ENCODE measurements at regions not wholly inside any gene's neighbourhood (a gene's known extent, or its start where the extent isn't known, plus 50 kb on each side); places are given as distances from the start of the nearest gene placed in this dataset.

DNA sequence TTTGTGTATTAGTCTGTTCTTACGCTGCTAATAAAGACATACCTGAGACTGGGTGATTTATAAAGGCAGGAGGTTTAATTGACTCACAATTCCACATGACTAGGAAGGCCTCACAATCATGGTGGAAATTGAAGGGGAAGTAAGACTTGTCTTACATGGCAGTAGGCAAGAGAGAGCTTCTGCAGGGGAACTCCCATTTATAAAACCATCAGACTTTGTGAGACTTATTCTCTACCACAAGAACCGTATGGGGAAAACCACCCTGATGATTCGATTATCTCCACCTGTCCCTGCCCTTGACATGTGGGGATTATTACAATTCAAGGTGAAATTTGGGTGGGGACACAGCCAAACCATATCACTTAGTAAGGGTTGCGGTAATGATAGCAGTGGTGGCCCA, 833.1 kb downstream of the FLRT2 start:
- Histone ChIP-seq H3K4me3 (no peak overlapping the region), H3K36me3 (no peaks in the 10 kb centered on the region), H3K27ac (no peak overlapping the region), H3K4me1 (no peaks in the 10 kb centered on the region), H3K27me3 (no peaks in the 10 kb centered on the region), H3K9me3 (no peaks in the 10 kb centered on the region)
- intact Hi-C loops (cut with DNase I; ENCODE audit: low total_unique reads), result no loop called here
- no peak for TF ChIP-seq CTCF (IDR thresholded peaks at IDR 0.05)
- DNase-seq, result no peak

GRCh38 chr14:86357876-86358275, 827.9 kb downstream of the FLRT2 start:
- H3K4me3 ChIP-seq, result no peak overlapping the region
- TF ChIP-seq CTCF (IDR thresholded peaks at IDR 0.05), result no peak
- H3K36me3 ChIP-seq, result no peaks in the 10 kb centered on the region
- no peaks in the 10 kb centered on the region for H3K9me3 ChIP-seq
- no peak for DNase-seq
- intact Hi-C loops (cut with DNase I; ENCODE audit: low total_unique reads), result no loop called here
- no peaks in the 10 kb centered on the region for H3K4me1 ChIP-seq
- H3K27ac ChIP-seq, result no peak overlapping the region
- H3K27me3 ChIP-seq, result no peaks in the 10 kb centered on the region

- DNase-seq, result no peak
- Histone ChIP-seq H3K27me3 (no peaks in the 10 kb centered on the region), H3K9me3 (no peaks in the 10 kb centered on the region), H3K27ac (no peak overlapping the region), H3K36me3 (no peaks in the 10 kb centered on the region), H3K4me3 (no peak overlapping the region), H3K4me1 (no peaks in the 10 kb centered on the region)
- intact Hi-C loops (cut with DNase I; ENCODE audit: low total_unique reads), result no loop called here
- no peak for TF ChIP-seq CTCF (IDR thresholded peaks at IDR 0.05)
Observed at GRCh38 chr14:86357119-86357518, 827.2 kb downstream of the FLRT2 start.

- Histone ChIP-seq H3K4me1 (no peaks in the 10 kb centered on the region), H3K4me3 (no peak overlapping the region), H3K9me3 (no peaks in the 10 kb centered on the region), H3K27me3 (no peaks in the 10 kb centered on the region), H3K27ac (no peak overlapping the region), H3K36me3 (no peaks in the 10 kb centered on the region)
- DNase-seq, result no peak
- intact Hi-C loops (cut with DNase I; ENCODE audit: low total_unique reads), result no loop called here
- no peak for TF ChIP-seq CTCF (IDR thresholded peaks at IDR 0.05)
Observed at GRCh38 chr14:86346818-86347384, 817.0 kb downstream of the FLRT2 start.

DNA sequence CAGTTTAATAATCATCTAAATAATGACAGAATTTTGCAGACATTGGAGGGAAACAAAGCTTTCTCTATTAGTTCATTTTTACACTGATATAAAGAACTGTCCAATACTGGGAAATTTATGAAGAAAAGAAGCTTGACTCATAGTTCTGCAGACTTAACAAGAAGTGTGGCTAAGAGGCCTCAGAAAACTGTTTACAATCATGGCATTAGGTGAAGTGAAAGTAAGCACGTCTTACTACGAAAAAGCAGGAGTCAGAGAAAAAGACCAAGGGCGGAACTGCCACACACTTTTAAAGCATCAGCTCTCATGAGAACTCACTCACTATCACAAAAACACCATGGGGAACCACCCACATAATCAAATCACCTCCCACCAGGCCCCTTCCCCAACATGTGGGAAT, 804.4 kb downstream of the FLRT2 start:
- no peak for TF ChIP-seq CTCF (IDR thresholded peaks at IDR 0.05)
- no peak for DNase-seq
- Histone ChIP-seq H3K36me3 (no peaks in the 10 kb centered on the region), H3K9me3 (no peaks in the 10 kb centered on the region), H3K27me3 (no peaks in the 10 kb centered on the region), H3K4me3 (no peak overlapping the region), H3K27ac (no peak overlapping the region), H3K4me1 (no peaks in the 10 kb centered on the region)
- intact Hi-C loops (cut with DNase I; ENCODE audit: low total_unique reads), result no loop called here

- intact Hi-C loops (cut with DNase I; ENCODE audit: low total_unique reads), result no loop called here
- Histone ChIP-seq H3K4me3 (no peak overlapping the region), H3K4me1 (no peaks in the 10 kb centered on the region), H3K36me3 (no peaks in the 10 kb centered on the region), H3K9me3 (no peaks in the 10 kb centered on the region), H3K27me3 (no peaks in the 10 kb centered on the region), H3K27ac (no peak overlapping the region)
- DNase-seq, result no peak
- no peak for TF ChIP-seq CTCF (IDR thresholded peaks at IDR 0.05)
Observed at GRCh38 chr14:86333493-86333892, 803.5 kb downstream of the FLRT2 start.
